ENCODE measurements at regions not wholly inside any gene's neighbourhood (a gene's known extent, or its start where the extent isn't known, plus 50 kb on each side); places are given as distances from the start of the nearest gene placed in this dataset.

GRCh38 chr5:44914221-44914620, 105.5 kb downstream of the MRPS30 start:
- Mint-ChIP-seq H3K9me3 (no peaks in the 10 kb centered on the region), H3K27me3 (no peaks in the 10 kb centered on the region), H3K36me3 (ENCODE audit: low read depth) (no peaks in the 10 kb centered on the region), H3K27ac (no peak overlapping the region), H3K4me3 (no peak overlapping the region), H3K4me1 (ENCODE audit: low read depth) (no peaks in the 10 kb centered on the region)
- DNase-seq (no peak), ATAC-seq (no peak)
- ChIA-PET CTCF (no interaction called here), POLR2A (no interaction called here)
- TF ChIP-seq CTCF (IDR thresholded peaks at IDR 0.05), result no peak
- intact Hi-C loops (cut with micrococcal nuclease), result no loop called here

GRCh38 chr5:44919560-44919959, 110.8 kb downstream of the MRPS30 start:
- no peak overlapping the region for H3K4me3 Mint-ChIP-seq
- ATAC-seq (no peak), DNase-seq (no peak)
- ChIA-PET CTCF (interaction anchor here (2.2 kb wide), 1 partner anchor 11 kb away, joined by 4 read pairs; no protein-coding TSS in a partner anchor), POLR2A (no interaction called here)
- H3K4me1 Mint-ChIP-seq (ENCODE audit: low read depth), result no peaks in the 10 kb centered on the region
- no peak for TF ChIP-seq CTCF (IDR thresholded peaks at IDR 0.05)
- H3K27me3 Mint-ChIP-seq, result no peaks in the 10 kb centered on the region
- intact Hi-C loops (cut with micrococcal nuclease), result no loop called here
- no peaks in the 10 kb centered on the region for H3K36me3 Mint-ChIP-seq (ENCODE audit: low read depth)
- H3K27ac Mint-ChIP-seq, result no peak overlapping the region
- peaks cover 3% of the 10 kb centered on the region for H3K9me3 Mint-ChIP-seq

- Mint-ChIP-seq H3K9me3 (no peaks in the 10 kb centered on the region), H3K27me3 (no peaks in the 10 kb centered on the region), H3K4me1 (ENCODE audit: low read depth) (no peaks in the 10 kb centered on the region), H3K4me3 (no peak overlapping the region), H3K27ac (no peak overlapping the region), H3K36me3 (ENCODE audit: low read depth) (no peaks in the 10 kb centered on the region)
- DNase-seq (no peak), ATAC-seq (no peak)
- TF ChIP-seq CTCF (IDR thresholded peaks at IDR 0.05), result no peak
- ChIA-PET CTCF (no interaction called here), POLR2A (no interaction called here)
- intact Hi-C loops (cut with micrococcal nuclease), result no loop called here
These were observed 118.5 kb downstream of the MRPS30 start for GRCh38 chr5:44927115-44927733.

- intact Hi-C loops (cut with micrococcal nuclease), result no loop called here
- H3K27me3 Mint-ChIP-seq, result no peaks in the 10 kb centered on the region
- ChIA-PET POLR2A (no interaction called here), CTCF (no interaction called here)
- no peak overlapping the region for H3K27ac Mint-ChIP-seq
- no peaks in the 10 kb centered on the region for H3K4me1 Mint-ChIP-seq (ENCODE audit: low read depth)
- ATAC-seq, result no peak
- TF ChIP-seq CTCF (IDR thresholded peaks at IDR 0.05), result no peak
- H3K9me3 Mint-ChIP-seq, result peaks cover 4% of the 10 kb centered on the region
- DNase-seq, result no peak
- H3K4me3 Mint-ChIP-seq, result no peak overlapping the region
- no peaks in the 10 kb centered on the region for H3K36me3 Mint-ChIP-seq (ENCODE audit: low read depth)
These were observed 124.3 kb downstream of the MRPS30 start for GRCh38 chr5:44932922-44933585.

GRCh38 chr5:44933686-44934085, 124.9 kb downstream of the MRPS30 start:
- H3K27me3 Mint-ChIP-seq, result no peaks in the 10 kb centered on the region
- POLR2A ChIA-PET, result no interaction called here
- no peak overlapping the region for H3K27ac Mint-ChIP-seq
- no peaks in the 10 kb centered on the region for H3K36me3 Mint-ChIP-seq (ENCODE audit: low read depth)
- CTCF ChIA-PET, result no interaction called here
- no peak for DNase-seq
- H3K4me3 Mint-ChIP-seq, result no peak overlapping the region
- intact Hi-C loops (cut with micrococcal nuclease), result no loop called here
- H3K4me1 Mint-ChIP-seq (ENCODE audit: low read depth), result no peaks in the 10 kb centered on the region
- H3K9me3 Mint-ChIP-seq, result peaks cover 4% of the 10 kb centered on the region
- no peak for ATAC-seq
- no peak for TF ChIP-seq CTCF (IDR thresholded peaks at IDR 0.05)

All from activated CD8-positive, alpha-beta T cell treated with anti-CD3 and anti-CD28 coated beads for 36 hours (primary cell).